ENCODE measurements at regions not wholly inside any gene's neighbourhood (a gene's known extent, or its start where the extent isn't known, plus 50 kb on each side); places are given as distances from the start of the nearest gene placed in this dataset.

GRCh38 chr1:55304229-55304740, 89.1 kb upstream of the USP24 start:
- TF ChIP-seq CTCF (IDR thresholded peaks at IDR 0.05) (no peak), POLR2A (IDR thresholded peaks at IDR 0.05) (no peak)
